IPS-20b (cell line): ENCODE measurements at regions not wholly inside any gene's neighbourhood (a gene's known extent, or its start where the extent isn't known, plus 50 kb on each side); places are given as distances from the start of the nearest gene placed in this dataset.

Experiments
- H3K27ac ChIP-seq: one replicate; pipeline ENCODE4 v1.5.1; 2013; ENCODE audit warnings: low read length
- H3K27me3 ChIP-seq: 2 replicates; pipeline ENCODE4 v1.6.1; 2013; ENCODE audit warnings: mild to moderate bottlenecking, low read length, inconsistent platforms; ENCODE audit not compliant: insufficient read depth
- H3K36me3 ChIP-seq: 2 replicates; pipeline ENCODE4 v1.6.1; 2013; ENCODE audit warnings: low read depth, mild to moderate bottlenecking, inconsistent platforms, low read length, moderate library complexity; ENCODE audit not compliant: insufficient read depth
- H3K4me1 ChIP-seq: 2 replicates; pipeline ENCODE4 v1.6.1; 2013; ENCODE audit warnings: mild to moderate bottlenecking, control low read depth, inconsistent platforms, low read length, moderate library complexity; ENCODE audit not compliant: insufficient read depth
- H3K4me3 ChIP-seq: 2 replicates; pipeline ENCODE4 v1.5.1; 2013; ENCODE audit warnings: mild to moderate bottlenecking, low read length, inconsistent platforms
- H3K9ac ChIP-seq: 2 replicates; pipeline ENCODE4 v1.6.1; 2013; ENCODE audit warnings: low read depth, mild to moderate bottlenecking, inconsistent platforms, low read length, moderate library complexity
- H3K9me3 ChIP-seq: 2 replicates; pipeline ENCODE4 v1.6.1; 2013; ENCODE audit warnings: mild to moderate bottlenecking, low read depth, low read length, inconsistent platforms; ENCODE audit not compliant: insufficient read depth

- Histone ChIP-seq H3K9me3 (no peaks in the 10 kb centered on the region), H3K27ac (no peak overlapping the region), H3K4me1 (peaks cover 19% of the 10 kb centered on the region)
Measured at GRCh38 chr2:16332681-16333557, 332.7 kb downstream of the CYRIA start.

GRCh38 chr2:16331772-16332171 is 333.9 kb downstream of the CYRIA start:
- H3K9ac ChIP-seq: no peak overlapping the region
- H3K27me3 ChIP-seq: peaks cover 8% of the 10 kb centered on the region; the same call in 1 of the 2 replicates
- peaks cover 19% of the 10 kb centered on the region for H3K4me1 ChIP-seq
- H3K4me3 ChIP-seq: no peak overlapping the region
- no peaks in the 10 kb centered on the region for H3K36me3 ChIP-seq
- H3K27ac ChIP-seq: no peak overlapping the region
- no peaks in the 10 kb centered on the region for H3K9me3 ChIP-seq

More at GRCh38 chr2:16332681-16333557, 332.7 kb downstream of the CYRIA start:
- Histone ChIP-seq H3K9ac (no peak overlapping the region), H3K4me3 (no peak overlapping the region), H3K36me3 (no peaks in the 10 kb centered on the region), H3K27me3 (peaks cover 8% of the 10 kb centered on the region; the same call in 1 of the 2 replicates)

- peaks cover 11% of the 10 kb centered on the region for H3K27me3 ChIP-seq
- H3K36me3 ChIP-seq: no peaks in the 10 kb centered on the region
- no peak overlapping the region for H3K9ac ChIP-seq
- peaks cover 19% of the 10 kb centered on the region for H3K4me1 ChIP-seq
- no peaks in the 10 kb centered on the region for H3K9me3 ChIP-seq
- peak overlapping the region; percentile 12; the same call in 1 of the 2 replicates for H3K4me3 ChIP-seq
- H3K27ac ChIP-seq: no peak overlapping the region
Measured at GRCh38 chr2:16330982-16331381, 334.7 kb downstream of the CYRIA start.

GRCh38 chr2:16330571-16330970 is 335.1 kb downstream of the CYRIA start:
- H3K27me3 ChIP-seq: peaks cover 14% of the 10 kb centered on the region
- no peaks in the 10 kb centered on the region for H3K9me3 ChIP-seq
- no peak overlapping the region for H3K27ac ChIP-seq
- no peaks in the 10 kb centered on the region for H3K36me3 ChIP-seq
- H3K4me1 ChIP-seq: peaks cover 19% of the 10 kb centered on the region
- H3K9ac ChIP-seq: no peak overlapping the region
- peak overlapping the region; percentile 12; the same call in 1 of the 2 replicates for H3K4me3 ChIP-seq

GRCh38 chr2:16330012-16330411 is 335.6 kb downstream of the CYRIA start:
- H3K27ac ChIP-seq: no peak overlapping the region
- H3K4me1 ChIP-seq: peaks cover 19% of the 10 kb centered on the region
- peaks cover 14% of the 10 kb centered on the region for H3K27me3 ChIP-seq
- H3K9ac ChIP-seq: no peak overlapping the region
- no peaks in the 10 kb centered on the region for H3K9me3 ChIP-seq
- H3K4me3 ChIP-seq: 0 out of 2 replicates have a peak overlapping the region, but pooled peaks have one; percentile 5
- H3K36me3 ChIP-seq: no peaks in the 10 kb centered on the region

- no peak overlapping the region for H3K4me3 ChIP-seq
- peaks cover 14% of the 10 kb centered on the region for H3K27me3 ChIP-seq
- H3K9me3 ChIP-seq: no peaks in the 10 kb centered on the region
- H3K4me1 ChIP-seq: peaks cover 19% of the 10 kb centered on the region
- no peaks in the 10 kb centered on the region for H3K36me3 ChIP-seq
- H3K27ac ChIP-seq: no peak overlapping the region
- H3K9ac ChIP-seq: no peak overlapping the region
Measured at GRCh38 chr2:16329421-16329820, 336.2 kb downstream of the CYRIA start.

GRCh38 chr2:16328521-16329190 is 337.0 kb downstream of the CYRIA start:
- no peaks in the 10 kb centered on the region for H3K36me3 ChIP-seq
- H3K9me3 ChIP-seq: no peaks in the 10 kb centered on the region
- H3K27me3 ChIP-seq: peaks cover 14% of the 10 kb centered on the region
- no peak overlapping the region for H3K9ac ChIP-seq
- H3K4me3 ChIP-seq: no peak overlapping the region
- no peak overlapping the region for H3K27ac ChIP-seq
- H3K4me1 ChIP-seq: peaks cover 19% of the 10 kb centered on the region

- H3K27ac ChIP-seq: no peak overlapping the region
- no peaks in the 10 kb centered on the region for H3K36me3 ChIP-seq
Measured at GRCh38 chr2:16327326-16327725, 338.3 kb downstream of the CYRIA start.

GRCh38 chr2:16326711-16327300 is 338.8 kb downstream of the CYRIA start:
- Histone ChIP-seq H3K27ac (no peak overlapping the region), H3K36me3 (no peaks in the 10 kb centered on the region), H3K4me1 (peaks cover 18% of the 10 kb centered on the region), H3K4me3 (no peak overlapping the region), H3K9ac (no peak overlapping the region), H3K9me3 (no peaks in the 10 kb centered on the region), H3K27me3 (peaks cover 14% of the 10 kb centered on the region)

More at GRCh38 chr2:16327326-16327725, 338.3 kb downstream of the CYRIA start:
- Histone ChIP-seq H3K27me3 (peaks cover 14% of the 10 kb centered on the region), H3K9ac (no peak overlapping the region), H3K9me3 (no peaks in the 10 kb centered on the region), H3K4me3 (no peak overlapping the region), H3K4me1 (peaks cover 19% of the 10 kb centered on the region)

- H3K9me3 ChIP-seq: no peaks in the 10 kb centered on the region
- H3K4me1 ChIP-seq: peaks cover 11% of the 10 kb centered on the region
- H3K27ac ChIP-seq: no peak overlapping the region
- H3K27me3 ChIP-seq: peaks cover 14% of the 10 kb centered on the region
- H3K9ac ChIP-seq: no peak overlapping the region
- no peak overlapping the region for H3K4me3 ChIP-seq
- no peaks in the 10 kb centered on the region for H3K36me3 ChIP-seq
Measured at GRCh38 chr2:16325976-16326510, 339.6 kb downstream of the CYRIA start.
